Esophagus squamous epithelium (tissue), 5 donors: ENCODE measurements at regions not wholly inside any gene's neighbourhood (a gene's known extent, or its start where the extent isn't known, plus 50 kb on each side); places are given as distances from the start of the nearest gene placed in this dataset.
A peak's percentile ranks its signal among the peaks of the same experiment; 100 is the strongest.

Source experiments
- DNase-seq: peaks from one replicate; lab custom pipeline; 2025; lab: John Stamatoyannopoulos, UW
- H3K27ac ChIP-seq, 4 donors: fragments of 200-600 bp; sonication (generic); one replicate each; pipeline ENCODE4 v1.5.1; 2016 to 2019; ENCODE audit warnings: mild to moderate bottlenecking in 1 of 4
- H3K27me3 ChIP-seq, 4 donors: fragments of 200-600 bp; sonication (generic); 1 replicate in 3 of 4; 2 replicates in 1 of 4; pipeline versions ENCODE4 v1.5.1 to v1.6.0; 2017 to 2021; ENCODE audit warnings: antibody characterized with exemption in 1 of 4
- H3K36me3 ChIP-seq, 3 donors: fragments of 200-600 bp; sonication (generic); one replicate each; pipeline ENCODE4 v1.5.1; 2016 to 2019
- H3K4me1 ChIP-seq, 3 donors: fragments of 200-600 bp; sonication (generic); one replicate each; pipeline ENCODE4 v1.5.1; 2017 to 2019
- H3K4me3 ChIP-seq, 4 donors: fragments of 200-600 bp; sonication (generic); 1 replicate in 3 of 4; 2 replicates in 1 of 4; pipeline ENCODE4 v1.5.1; 2016 to 2019; ENCODE audit warnings: mild to moderate bottlenecking in 2 of 4, moderate library complexity in 1 of 4
- H3K9me3 ChIP-seq, 3 donors: fragments of 200-600 bp; sonication (generic); one replicate each; pipeline ENCODE4 v1.5.1; 2016 to 2019
- CTCF ChIP-seq, 6 experiments: fragments of 450-650 bp in 4 of 6; fragments of 200-600 bp in 2 of 6; sonication (generic) in 2 of 6; IDR thresholded peaks; one replicate each; pipeline ENCODE4 v1.5.1; 2016 to 2019; ENCODE audit warnings: antibody characterized with exemption in 6 of 6, mild to moderate bottlenecking in 4 of 6, moderate library complexity in 4 of 6
- POLR2A ChIP-seq, 4 donors: fragments of 450-650 bp; IDR thresholded peaks; one replicate each; pipeline ENCODE4 v1.6.1; 2017; ENCODE audit warnings: antibody characterized with exemption in 4 of 4, mild to moderate bottlenecking in 4 of 4, moderate library complexity in 3 of 4
- WGBS, 2 donors: methylation state at CpG; one replicate each; pipeline ENCODE4 v1.1.5; 2018; 5-methylcytosine and 5-hydroxymethylcytosine counted together
- intact Hi-C: fragments of 100-400 bp; cut with DNase I; formaldehyde crosslinking; loops from one replicate; pipeline ENCODE4 v1.15.0; 2022
- donor health status: DM: yes; HTN: yes; CAD: no.

GRCh38 chr12:93097417-93097816 is 168.3 kb upstream of the EEA1 start:
- TF ChIP-seq POLR2A (IDR thresholded peaks at IDR 0.05) (no peak), CTCF (IDR thresholded peaks at IDR 0.05) (no peak)
- H3K36me3 ChIP-seq: no peaks in the 10 kb centered on the region

GRCh38 chr12:93098077-93098476 is 169.0 kb upstream of the EEA1 start:
- Histone ChIP-seq H3K4me3 (no peak overlapping the region), H3K36me3 (no peaks in the 10 kb centered on the region), H3K9me3 (no peaks in the 10 kb centered on the region), H3K4me1 (peaks cover 0 to under 1% (median 0%) of the 10 kb centered on the region in 3 donors), H3K27ac (no peak overlapping the region), H3K27me3 (no peaks in the 10 kb centered on the region)
- TF ChIP-seq CTCF (IDR thresholded peaks at IDR 0.05): peak; percentile 33 to 52 (median 40)
- no peak for TF ChIP-seq POLR2A (IDR thresholded peaks at IDR 0.05)
- intact Hi-C loops: no loop called here
- peak; percentile 13 for DNase-seq
- 43 to 48% methylated on average over 2 of the region's 2 CpGs for WGBS, 2 donors

More at GRCh38 chr12:93097417-93097816, 168.3 kb upstream of the EEA1 start:
- Histone ChIP-seq H3K27me3 (no peaks in the 10 kb centered on the region), H3K4me1 (peaks cover 0 to 7% (median under 1%) of the 10 kb centered on the region in 3 donors), H3K27ac (no peak overlapping the region), H3K9me3 (no peaks in the 10 kb centered on the region), H3K4me3 (no peak overlapping the region)
- no peak for DNase-seq
- intact Hi-C loops: no loop called here

GRCh38 chr12:93099792-93100191 is 170.7 kb upstream of the EEA1 start:
- H3K27me3 ChIP-seq: no peaks in the 10 kb centered on the region
- no peaks in the 10 kb centered on the region for H3K36me3 ChIP-seq
- no peak overlapping the region for H3K27ac ChIP-seq
- no peaks in the 10 kb centered on the region for H3K9me3 ChIP-seq
- intact Hi-C loops: no loop called here
- H3K4me3 ChIP-seq: no peak overlapping the region
- 69 to 70% methylated on average over 1 of the region's 1 CpG for WGBS, 2 donors
- H3K4me1 ChIP-seq: no peaks in the 10 kb centered on the region
- TF ChIP-seq CTCF (IDR thresholded peaks at IDR 0.05) (no peak), POLR2A (IDR thresholded peaks at IDR 0.05) (no peak)
- DNase-seq: no peak

- TF ChIP-seq POLR2A (IDR thresholded peaks at IDR 0.05): no peak
- no peak for TF ChIP-seq CTCF (IDR thresholded peaks at IDR 0.05)
- no peaks in the 10 kb centered on the region for H3K4me1 ChIP-seq
- WGBS, 2 donors: 58 to 78% methylated on average over 4 of the region's 4 CpGs
- no peak for DNase-seq
- H3K4me3 ChIP-seq: no peak overlapping the region
- no peaks in the 10 kb centered on the region for H3K36me3 ChIP-seq
- no peaks in the 10 kb centered on the region for H3K9me3 ChIP-seq
- no peaks in the 10 kb centered on the region for H3K27me3 ChIP-seq
- no peak overlapping the region for H3K27ac ChIP-seq
- intact Hi-C loops: no loop called here
These were observed 171.5 kb upstream of the EEA1 start for GRCh38 chr12:93100610-93101009.

GRCh38 chr12:93101367-93101766 is 172.3 kb upstream of the EEA1 start:
- TF ChIP-seq POLR2A (IDR thresholded peaks at IDR 0.05) (no peak), CTCF (IDR thresholded peaks at IDR 0.05) (no peak)
- Histone ChIP-seq H3K4me1 (no peaks in the 10 kb centered on the region), H3K4me3 (no peak overlapping the region), H3K27ac (no peak overlapping the region), H3K36me3 (no peaks in the 10 kb centered on the region), H3K9me3 (no peaks in the 10 kb centered on the region), H3K27me3 (no peaks in the 10 kb centered on the region)
- 84 to 94% methylated on average over 4 of the region's 4 CpGs for WGBS, 2 donors
- DNase-seq: no peak
- intact Hi-C loops: no loop called here
